SK-N-MC (cell line): ENCODE measurements at regions not wholly inside any gene's neighbourhood (a gene's known extent, or its start where the extent isn't known, plus 50 kb on each side); places are given as distances from the start of the nearest gene placed in this dataset.

Experiments
- EZH2 ChIP-seq: fragments of 200-600 bp; sonication (generic); IDR thresholded peaks from one replicate; pipeline ENCODE4 v1.6.1; 2017; ENCODE audit warnings: antibody characterized with exemption
- POLR2AphosphoS5 ChIP-seq: IDR thresholded peaks from 2 replicates; pipeline ENCODE4 v1.6.1; 2012; ENCODE audit warnings: mild to moderate bottlenecking, low read depth, low read length, borderline replicate concordance

GRCh38 chr6:49038294-49038822 is 424.7 kb downstream of the MMUT start:
- TF ChIP-seq POLR2AphosphoS5 = no peak
- TF ChIP-seq EZH2 = no peak
